H1 (cell line): ENCODE measurements at regions not wholly inside any gene's neighbourhood (a gene's known extent, or its start where the extent isn't known, plus 50 kb on each side); places are given as distances from the start of the nearest gene placed in this dataset.

ENCODE experiments used
- CTCF ChIA-PET: fragments of 300-600 bp; sonication (Branson Sonifier 250); formaldehyde crosslinking; loops from one replicate; lab custom pipeline; 2021; ENCODE audit not compliant: partially characterized antibody; lab: Charles Lee
- POLR2A ChIA-PET: fragments of 300-600 bp; sonication (Branson Sonifier 250); formaldehyde crosslinking; loops from one replicate; lab custom pipeline; 2021; ENCODE audit warnings: inconsistent platforms; ENCODE audit not compliant: partially characterized antibody; lab: Charles Lee
- DNase-seq, 2 experiments: peaks; one replicate each; pipeline versions ENCODE4 v3.0.0 to v3.0.0-alpha.2; 2010 to 2022; ENCODE audit warnings: low spot score in 2 of 2, low read depth in 1 of 2, mixed read lengths in 1 of 2
- FAIRE-seq: peaks from 2 replicates; lab custom pipeline; 2011; peaks lifted over from hg19 to GRCh38; lab: Jason Lieb, UNC
- H2AFZ ChIP-seq: 2 replicates; pipeline ENCODE4 v1.8.1; 2012; ENCODE audit warnings: low read length, inconsistent platforms
- H2AK5ac ChIP-seq: 2 replicates; pipeline ENCODE4 v1.6.1; 2013; ENCODE audit warnings: low read depth, low read length
- H2BK120ac ChIP-seq: replicated peaks from 2 replicates; pipeline ENCODE3; 2013; ENCODE audit warnings: low read depth, low read length, inconsistent platforms
- H2BK12ac ChIP-seq: 2 replicates; pipeline ENCODE4 v1.6.1; 2013; ENCODE audit warnings: low read depth, low read length
- H2BK15ac ChIP-seq: 2 replicates; pipeline ENCODE4 v1.6.1; 2013; ENCODE audit warnings: low read length
- H2BK20ac ChIP-seq: 2 replicates; pipeline ENCODE4 v1.6.1; 2013; ENCODE audit warnings: low read length
- H2BK5ac ChIP-seq: 2 replicates; pipeline ENCODE4 v1.6.1; 2013; ENCODE audit warnings: low read depth, low read length
- H3K14ac ChIP-seq: 2 replicates; pipeline ENCODE4 v1.6.1; 2013; ENCODE audit warnings: inconsistent platforms; ENCODE audit not compliant: insufficient read length
- H3K18ac ChIP-seq: 2 replicates; pipeline ENCODE4 v1.6.1; 2013; ENCODE audit warnings: low read length; ENCODE audit errors: extremely low read depth
- H3K23ac ChIP-seq: 2 replicates; pipeline ENCODE4 v1.6.1; 2013; ENCODE audit warnings: inconsistent platforms; ENCODE audit not compliant: insufficient read length
- H3K23me2 ChIP-seq: 2 replicates; pipeline ENCODE4 v1.6.1; 2013; ENCODE audit warnings: low read depth, low read length
- H3K27ac ChIP-seq: 2 replicates; pipeline ENCODE4 v1.6.1; 2011; ENCODE audit warnings: low read depth, low read length, inconsistent platforms
- H3K27me3 ChIP-seq, 4 experiments: replicated peaks in 1 of 4; 1 replicate in 1 of 4; 2 replicates in 3 of 4; pipeline versions ENCODE4 v1.6.1 to v1.8.1; 2011 to 2013; ENCODE audit warnings: low read length in 3 of 4, mild to moderate bottlenecking in 3 of 4, inconsistent platforms in 2 of 4, mixed read lengths in 2 of 4, moderate library complexity in 1 of 4; ENCODE audit not compliant: control insufficient read depth in 3 of 4, insufficient read depth in 3 of 4; ENCODE audit errors: extremely low read depth in 1 of 4
- H3K36me3 ChIP-seq, 4 experiments: 2 replicates each; pipeline versions ENCODE4 v1.6.1 to v1.8.1; 2011 to 2013; ENCODE audit warnings: mild to moderate bottlenecking in 4 of 4, low read length in 3 of 4, moderate library complexity in 2 of 4, control low read depth in 1 of 4, inconsistent platforms in 1 of 4; ENCODE audit not compliant: insufficient read depth in 4 of 4, control insufficient read depth in 2 of 4
- H3K4ac ChIP-seq: replicated peaks from 2 replicates; pipeline ENCODE3; 2013; ENCODE audit warnings: low read length, low read depth, mixed read lengths, inconsistent platforms; ENCODE audit not compliant: insufficient read length
- H3K4me1 ChIP-seq, 4 experiments: replicated peaks in 1 of 4; 1 replicate in 1 of 4; 2 replicates in 3 of 4; pipeline versions ENCODE4 v1.6.1 to v1.8.1; 2011 to 2013; ENCODE audit warnings: low read length in 3 of 4, inconsistent platforms in 2 of 4, mixed read lengths in 1 of 4; ENCODE audit not compliant: insufficient read depth in 4 of 4, control insufficient read depth in 3 of 4
- H3K4me2 ChIP-seq, 2 experiments: 2 replicates each; pipeline versions ENCODE4 v1.6.1 to v1.8.1; 2011 to 2013; ENCODE audit warnings: low read depth in 2 of 2, low read length in 2 of 2, control low read depth in 1 of 2, inconsistent platforms in 1 of 2, mild to moderate bottlenecking in 1 of 2; ENCODE audit not compliant: insufficient read depth in 1 of 2
- H3K4me3 ChIP-seq, 4 experiments: fragments of 200-600, 300-600 bp in 1 of 4; sonication (generic), shearing (Covaris generic), sonication (Bioruptor Twin) in 1 of 4; 2 replicates each; pipeline versions ENCODE4 v1.5.1 to v1.8.1; 2011 to 2016; ENCODE audit warnings: low read length in 4 of 4, low read depth in 3 of 4, control low read depth in 2 of 4, inconsistent platforms in 2 of 4, mild to moderate bottlenecking in 2 of 4, mixed read lengths in 1 of 4, moderate library complexity in 1 of 4; ENCODE audit not compliant: insufficient read depth in 2 of 4; ENCODE audit errors: extremely low read depth in 1 of 4
- H3K56ac ChIP-seq: replicated peaks from 2 replicates; pipeline ENCODE3; 2013; ENCODE audit warnings: low read depth, mild to moderate bottlenecking, mixed read lengths, low read length, inconsistent platforms; ENCODE audit not compliant: insufficient read length
- H3K79me1 ChIP-seq: 2 replicates; pipeline ENCODE4 v1.6.1; 2013; ENCODE audit warnings: low read depth, low read length, control low read depth
- H3K79me2 ChIP-seq, 2 experiments: 2 replicates each; pipeline versions ENCODE4 v1.6.1 to v1.8.1; 2012 to 2013; ENCODE audit warnings: low read length in 2 of 2, mild to moderate bottlenecking in 2 of 2, inconsistent platforms in 1 of 2; ENCODE audit not compliant: insufficient read depth in 2 of 2, control insufficient read depth in 1 of 2
- H3K9ac ChIP-seq, 4 experiments: replicated peaks in 1 of 4; 1 replicate in 1 of 4; 2 replicates in 3 of 4; pipeline versions ENCODE4 v1.6.1 to v1.8.1; 2011 to 2013; ENCODE audit warnings: low read depth in 3 of 4, low read length in 3 of 4, control low read depth in 2 of 4, mild to moderate bottlenecking in 2 of 4, moderate library complexity in 2 of 4, inconsistent platforms in 1 of 4; ENCODE audit errors: extremely low read depth in 1 of 4
- H3K9me3 ChIP-seq, 2 experiments: 2 replicates each; pipeline versions ENCODE4 v1.6.1 to v1.8.1; 2012 to 2013; ENCODE audit warnings: mild to moderate bottlenecking in 2 of 2, moderate library complexity in 2 of 2, control low read depth in 1 of 2, inconsistent platforms in 1 of 2, low read depth in 1 of 2, low read length in 1 of 2, mixed read lengths in 1 of 2; ENCODE audit not compliant: insufficient read depth in 2 of 2
- H4K20me1 ChIP-seq, 2 experiments: replicated peaks in 1 of 2; 2 replicates each; pipeline versions ENCODE3 to v1.8.1; 2011 to 2013; ENCODE audit warnings: inconsistent platforms in 2 of 2, low read length in 2 of 2, mild to moderate bottlenecking in 1 of 2; ENCODE audit not compliant: insufficient read depth in 2 of 2, control insufficient read depth in 1 of 2
- H4K5ac ChIP-seq: 2 replicates; pipeline ENCODE4 v1.6.1; 2013; ENCODE audit warnings: low read length, low read depth, mixed read lengths, inconsistent platforms; ENCODE audit not compliant: insufficient read length
- H4K8ac ChIP-seq: 2 replicates; pipeline ENCODE4 v1.8.0; 2013; ENCODE audit warnings: mild to moderate bottlenecking, moderate library complexity, low read length, inconsistent platforms; ENCODE audit not compliant: insufficient read depth; ENCODE audit errors: extremely low read depth
- H4K91ac ChIP-seq: replicated peaks from 2 replicates; pipeline ENCODE3; 2013; ENCODE audit warnings: low read length, mixed read lengths, inconsistent platforms; ENCODE audit not compliant: insufficient read length
- CTBP2 ChIP-seq: IDR thresholded peaks from 2 replicates; pipeline ENCODE4 v1.7.0; 2011; ENCODE audit warnings: borderline replicate concordance, mild to moderate bottlenecking, moderate library complexity, mixed read lengths, low read length; ENCODE audit not compliant: insufficient read depth, insufficient read length
- EGR1 ChIP-seq: IDR thresholded peaks from 2 replicates; pipeline ENCODE4 v1.6.1; 2011; ENCODE audit warnings: low read depth, low read length, borderline replicate concordance
- RAD21 ChIP-seq, 2 experiments: IDR thresholded peaks in 1 of 2; conservative IDR thresholded peaks in 1 of 2; 2 replicates each; pipeline ENCODE4 v1.6.1; 2011; ENCODE audit warnings: low read depth in 2 of 2, low read length in 2 of 2, improper control_type of control experiment in 1 of 2, inconsistent platforms in 1 of 2, mild to moderate bottlenecking in 1 of 2, moderate library complexity in 1 of 2
- SAP30 ChIP-seq: fragments of 300-600 bp; sonication (generic); IDR thresholded peaks from 2 replicates; pipeline ENCODE4 v1.7.1; 2012; ENCODE audit warnings: low read length, moderate library complexity, mild to moderate bottlenecking, inconsistent platforms; ENCODE audit not compliant: insufficient read depth, insufficient replicate concordance
- SP2 ChIP-seq: IDR thresholded peaks from 2 replicates; pipeline ENCODE4 v1.6.1; 2012; ENCODE audit warnings: mild to moderate bottlenecking, low read length, inconsistent platforms
- TCF12 ChIP-seq: IDR thresholded peaks from 2 replicates; pipeline ENCODE4 v1.6.1; 2011; ENCODE audit warnings: low read depth, mild to moderate bottlenecking, low read length
- TEAD4 ChIP-seq: IDR thresholded peaks from 2 replicates; pipeline ENCODE4 v1.6.1; 2012; ENCODE audit warnings: low read depth, low read length, inconsistent platforms, mixed read lengths
- WGBS, 2 experiments: shearing (Covaris generic) in 1 of 2; methylation state at CpG; one replicate each; pipeline versions ENCODE4 v1.1.6 to v1.1.7; 2013 to 2015; ENCODE audit warnings: low lambda C conversion rate in 2 of 2, mixed read lengths in 2 of 2, inconsistent platforms in 1 of 2, low coverage in 1 of 2, missing lambda C conversion rate in 1 of 2; ENCODE audit not compliant: insufficient replicate concordance in 2 of 2, insufficient coverage in 1 of 2, insufficient read length in 1 of 2; ENCODE audit errors: extremely low coverage in 1 of 2, missing lambda C conversion rate in 1 of 2; 5-methylcytosine and 5-hydroxymethylcytosine counted together

DNA sequence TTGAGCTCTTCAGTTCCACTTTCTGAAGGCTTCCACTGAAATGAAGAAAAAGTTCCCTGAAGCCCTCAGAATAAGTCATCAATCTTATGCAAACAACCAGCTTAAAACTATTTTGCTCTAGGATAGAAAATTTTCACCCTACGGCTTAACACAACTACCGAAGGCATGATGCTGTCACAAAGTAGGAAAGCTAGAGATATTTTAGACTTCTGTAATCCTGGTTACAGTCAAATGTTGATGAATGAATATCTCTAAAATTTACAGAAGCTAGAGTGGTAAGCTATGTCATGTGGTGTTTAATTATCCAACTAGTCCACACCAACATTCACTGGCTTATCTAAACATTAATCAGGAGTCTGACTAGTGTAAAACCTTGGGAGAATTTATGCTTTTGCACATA lies 197.9 kb downstream of the SUCLA2 start:
- Histone ChIP-seq H2AK5ac (no peak overlapping the region), H3K27ac (no peak overlapping the region), H3K27me3 (no peaks in the 10 kb centered on the region), H4K8ac (no peak overlapping the region), H2BK5ac (no peak overlapping the region), H4K5ac (no peak overlapping the region), H3K9ac (no peak overlapping the region), H2BK20ac (no peak overlapping the region), H3K4me2 (no peak overlapping the region), H2BK12ac (no peak overlapping the region), H3K23me2 (no peaks in the 10 kb centered on the region), H3K9me3 (peaks cover 5 to 6% of the 10 kb centered on the region in 2 experiments; a peak in 3 of 4 replicates), H3K23ac (no peak overlapping the region), H2BK15ac (no peak overlapping the region), H3K18ac (no peak overlapping the region), H3K36me3 (no peaks in the 10 kb centered on the region), H3K4ac (no peak overlapping the region), H3K4me1 (no peaks in the 10 kb centered on the region)
- no peak for DNase-seq
- CTCF ChIA-PET = interaction anchor here (0.7 to 1.3 kb wide), 5 partner anchors 10 to 276 kb away, joined by 3 to 5 read pairs (median 3); no protein-coding TSS in a partner anchor
- FAIRE-seq = no peak
- no peak for TF ChIP-seq CTBP2
- no peak for TF ChIP-seq TEAD4
- TF ChIP-seq RAD21 (IDR thresholded peaks at IDR 0.05 in 1 of 2, conservative IDR thresholded peaks at IDR 0.05 in 1 of 2; ENCODE audit: low read depth in 2 of 2, low read length in 2 of 2) = no peak
- TF ChIP-seq EGR1 = no peak
- no peak for TF ChIP-seq TCF12
- no peak for TF ChIP-seq SP2
- TF ChIP-seq SAP30 = no peak
- TF ChIP-seq, all 59 proteins: peak for 0
- no peaks in the 10 kb centered on the region for H4K20me1 ChIP-seq
- H2BK120ac ChIP-seq = no peak overlapping the region
- H3K56ac ChIP-seq = no peak overlapping the region
- no peak overlapping the region for H3K14ac ChIP-seq
- POLR2A ChIA-PET = no interaction called here
- no peak overlapping the region for H4K91ac ChIP-seq
- no peak overlapping the region for H3K4me3 ChIP-seq
- no peak overlapping the region for H2AFZ ChIP-seq
- H3K79me2 ChIP-seq = no peaks in the 10 kb centered on the region
- WGBS, 2 experiments = 94% methylated on average over 2 of the region's 2 CpGs; no CpG with 5 or more reads in 1 of the 2 experiments
- no peaks in the 10 kb centered on the region for H3K79me1 ChIP-seq
